GM19468 (cell line): ENCODE measurements at regions not wholly inside any gene's neighbourhood (a gene's known extent, or its start where the extent isn't known, plus 50 kb on each side); places are given as distances from the start of the nearest gene placed in this dataset.

Source experiments
- ATAC-seq: cut with Tn5 transposase; IDR thresholded peaks from one replicate; pipeline ENCODE4 v1.9.1; 2021; ENCODE audit warnings: mild to moderate bottlenecking, moderate library complexity, moderate number of reproducible peaks; ENCODE audit not compliant: unreplicated experiment; ENCODE audit errors: extremely low read depth

DNA sequence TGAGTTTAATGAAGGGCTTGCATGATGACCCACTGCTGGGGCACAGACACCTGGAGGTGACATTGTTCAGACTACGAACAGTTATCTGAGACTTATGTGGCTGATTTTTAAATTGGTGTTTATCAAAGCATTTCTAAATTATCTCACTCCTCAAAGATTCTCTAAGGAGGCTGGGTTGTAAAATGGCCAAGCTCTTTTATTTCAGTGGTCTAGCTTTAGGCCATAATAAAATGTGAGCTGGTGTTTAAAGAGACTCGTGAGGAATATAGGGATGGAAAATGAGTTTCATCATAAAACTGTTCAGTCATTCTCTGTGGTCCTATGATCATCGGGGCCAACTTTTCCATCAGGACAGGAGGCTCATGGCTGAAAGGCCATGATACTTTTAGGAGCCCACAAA, 93.4 kb downstream of the SPP2 start:
- ATAC-seq, result no peak

DNA sequence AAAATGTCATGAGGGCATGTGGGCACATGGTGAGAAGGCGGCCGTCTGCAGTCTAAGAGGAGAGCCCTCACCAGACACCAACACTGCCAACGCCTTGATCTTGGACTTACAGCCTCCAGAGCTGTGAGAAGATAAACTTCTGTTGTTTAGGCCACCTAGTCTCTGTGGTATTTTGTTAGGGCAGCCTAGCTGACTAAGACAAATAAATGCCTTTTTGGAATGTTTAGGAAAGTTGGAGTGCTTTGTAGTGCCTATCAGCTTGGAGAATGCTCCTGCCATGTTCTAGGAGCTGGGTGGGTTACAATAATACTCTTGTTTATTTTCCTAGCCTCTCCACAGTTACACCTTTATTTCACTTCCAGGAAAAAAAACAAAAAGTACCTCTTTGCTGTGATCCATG, 92.0 kb downstream of the SPP2 start:
- no peak for ATAC-seq

DNA sequence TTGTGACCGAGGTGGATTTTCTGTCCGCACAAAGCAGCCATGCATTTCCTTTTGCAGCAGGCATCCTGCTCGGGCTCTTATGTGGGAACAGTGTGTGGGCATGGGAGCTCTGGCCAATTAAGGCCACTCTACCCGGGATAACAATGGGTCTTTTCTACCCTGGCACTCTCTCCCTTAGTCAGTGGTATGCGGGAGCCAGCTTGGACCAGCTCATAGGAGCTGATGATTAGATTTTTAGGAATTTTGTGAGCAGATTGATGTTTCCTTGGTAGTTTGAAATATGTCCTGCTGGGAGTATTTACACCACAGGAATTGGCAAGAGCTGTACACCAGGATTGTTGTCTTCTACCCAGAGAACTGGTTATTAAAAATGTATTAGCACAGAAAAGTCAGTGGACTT, 89.3 kb downstream of the SPP2 start:
- no peak for ATAC-seq

DNA sequence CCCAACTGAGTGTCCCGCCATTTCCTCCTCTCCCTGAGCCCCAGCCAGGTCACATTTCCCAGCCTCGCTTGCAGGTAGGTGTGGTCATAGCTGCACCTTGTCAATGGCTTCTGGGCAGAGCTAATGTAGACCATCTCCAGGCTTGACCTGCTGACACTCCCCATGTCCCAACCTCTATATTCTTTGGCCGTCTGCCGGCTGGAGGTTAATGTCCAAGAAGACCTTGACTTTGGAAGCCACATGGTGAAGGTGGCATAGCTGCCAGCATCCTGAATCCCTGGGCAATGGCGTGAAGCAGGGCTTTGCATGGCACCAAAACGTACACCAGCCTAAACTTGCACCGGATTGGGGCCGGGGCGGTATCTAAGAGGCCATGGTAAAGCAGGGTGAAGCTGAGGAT, 88.3 kb downstream of the SPP2 start:
- no peak for ATAC-seq

DNA sequence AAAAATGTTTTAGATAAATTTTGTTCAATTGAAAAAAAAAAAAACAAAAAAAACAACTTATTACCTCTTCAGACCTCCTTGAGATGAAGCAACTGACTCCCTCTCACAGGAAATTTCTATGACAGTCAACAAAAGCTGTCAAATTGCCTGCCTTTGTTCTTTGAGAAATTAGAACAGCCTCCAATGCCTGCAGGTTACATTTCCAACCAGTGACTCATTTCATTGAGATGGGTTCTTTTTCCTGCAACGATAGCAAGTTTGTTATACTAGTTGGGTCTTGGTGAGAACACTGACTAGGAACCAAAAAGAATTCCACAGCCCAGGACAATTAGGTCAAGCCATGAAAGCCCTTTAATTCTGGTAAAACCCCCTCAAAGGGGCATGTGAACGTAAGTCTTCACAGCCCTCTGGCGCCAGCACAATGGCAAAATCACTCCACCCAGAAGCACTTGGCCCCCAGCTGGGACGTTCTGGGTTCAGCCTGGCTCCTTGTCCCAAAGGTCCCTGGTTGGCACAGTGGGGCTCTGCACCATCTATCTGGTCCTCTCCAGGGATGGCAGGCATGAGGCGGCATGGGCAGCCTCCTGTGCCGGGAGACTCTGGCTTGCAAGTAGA, 87.0 kb downstream of the SPP2 start:
- ATAC-seq, result no peak

DNA sequence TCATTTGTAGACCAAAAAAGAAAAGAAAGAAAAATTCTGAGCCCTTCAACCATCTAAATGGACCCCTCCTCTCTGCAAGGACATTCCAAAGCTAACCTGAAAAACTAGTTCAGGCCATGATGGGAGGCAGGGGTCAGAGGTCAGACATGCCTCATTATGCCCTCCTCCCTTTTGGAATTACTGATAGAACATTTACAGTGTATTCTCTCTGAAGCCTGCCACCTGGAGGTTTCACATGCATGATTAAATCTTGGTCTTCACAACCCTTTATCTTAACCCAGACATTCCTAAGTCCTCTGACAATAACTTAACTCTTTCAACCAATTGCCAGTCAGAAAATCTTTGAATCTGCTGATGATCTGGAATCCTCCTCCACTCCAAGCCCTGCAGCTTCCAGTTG, 86.0 kb downstream of the SPP2 start:
- ATAC-seq, result no peak

DNA sequence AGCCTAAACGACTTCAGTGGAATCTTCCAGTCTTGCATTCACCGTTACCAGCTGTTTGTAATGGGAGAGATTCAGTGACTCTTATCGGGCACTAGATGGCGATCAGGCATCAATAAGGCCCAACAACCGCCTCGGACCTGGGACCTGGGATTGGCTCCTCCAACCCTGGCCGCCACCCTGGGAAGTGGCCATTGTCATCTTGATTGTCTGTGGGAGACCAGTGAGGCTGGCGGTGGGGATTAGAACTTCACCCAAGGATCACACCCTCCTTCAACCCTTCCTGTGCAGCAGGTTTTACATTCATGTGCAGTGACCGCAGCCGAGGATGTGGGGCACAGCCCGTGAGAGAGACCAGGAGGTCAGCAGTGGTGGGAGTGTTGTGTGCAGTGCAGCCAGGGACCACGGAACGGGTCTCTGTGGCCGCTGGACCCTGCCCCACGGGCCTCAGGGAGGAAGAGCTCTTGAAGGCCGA, 85.3 kb downstream of the SPP2 start:
- ATAC-seq, result no peak

DNA sequence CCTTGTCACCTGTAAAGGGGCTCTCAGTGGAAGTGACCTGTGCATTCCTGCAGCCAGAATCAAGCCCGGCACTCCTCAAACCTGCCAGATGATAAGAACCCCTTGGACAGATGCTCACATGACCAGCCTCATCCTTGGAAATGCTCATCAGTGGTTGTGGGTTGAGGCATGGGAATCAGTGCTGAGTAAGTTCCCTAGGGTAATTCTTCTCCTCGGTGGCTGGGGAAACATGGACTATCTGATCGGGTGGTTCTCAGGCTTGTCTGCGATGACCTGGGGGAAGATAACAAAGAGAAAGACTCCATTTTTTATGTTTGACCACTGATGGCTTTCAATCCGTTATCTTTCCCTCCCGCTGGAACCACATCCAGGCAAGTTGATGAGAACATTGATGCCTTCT, 84.0 kb downstream of the SPP2 start:
- ATAC-seq, result no peak

DNA sequence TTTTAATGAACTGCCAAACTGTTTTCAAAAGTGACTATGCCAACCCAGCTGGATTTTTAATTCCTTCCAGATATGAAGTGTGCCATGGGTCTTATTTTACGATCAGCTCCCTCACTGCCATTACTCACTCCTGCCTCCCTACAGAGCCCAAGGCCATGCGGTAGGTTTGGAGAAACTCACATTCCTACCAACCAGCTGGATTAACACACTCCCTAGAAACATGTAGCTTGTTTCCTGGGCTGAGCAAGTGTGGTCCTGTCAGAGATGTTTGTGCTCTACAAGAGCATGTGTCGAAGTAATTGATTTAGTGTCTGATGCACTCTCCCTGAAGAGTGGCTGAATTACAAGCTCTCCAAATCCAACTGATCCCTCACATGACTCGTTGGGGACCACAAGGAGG, 82.5 kb downstream of the SPP2 start:
- no peak for ATAC-seq

DNA sequence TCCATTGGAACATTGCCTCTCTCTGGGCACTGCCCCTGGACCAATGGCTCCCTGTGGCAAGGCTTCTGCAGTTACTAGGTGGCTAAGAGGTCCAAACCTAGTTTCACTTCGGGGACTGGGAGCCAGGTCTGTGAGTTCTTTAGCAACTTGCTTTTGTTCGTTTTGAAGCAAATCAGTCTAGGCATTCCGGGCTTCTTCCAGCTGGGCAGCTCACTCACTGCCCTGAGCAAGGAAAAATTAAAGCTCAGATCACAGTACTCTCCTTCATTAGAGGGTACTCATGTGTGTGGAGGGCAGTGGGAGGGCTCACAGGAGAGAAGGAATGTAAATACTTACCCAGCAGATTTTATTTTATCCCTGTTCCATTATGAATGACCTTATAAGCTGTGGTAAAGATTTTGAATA, 80.3 kb downstream of the SPP2 start:
- ATAC-seq, result no peak

DNA sequence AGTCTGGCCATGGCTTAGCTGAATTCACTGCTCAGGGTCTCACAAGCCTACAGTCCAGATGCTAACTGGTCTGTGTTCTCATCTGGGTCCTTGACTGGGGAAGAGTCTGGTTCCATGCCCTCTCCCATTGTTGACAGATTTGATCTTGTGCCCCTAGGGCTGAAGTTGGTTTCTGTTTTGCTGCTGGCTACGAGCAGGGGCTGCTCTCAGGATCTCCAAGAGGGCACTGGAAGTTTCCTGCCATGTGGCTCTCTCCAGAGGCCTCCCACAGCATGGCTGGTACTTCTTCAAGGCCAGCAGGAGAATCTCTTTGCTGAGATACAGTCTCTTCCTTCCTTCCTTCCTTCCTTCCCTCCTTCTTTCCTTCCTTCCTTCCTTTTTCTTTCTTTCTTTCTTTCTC, 78.1 kb downstream of the SPP2 start:
- ATAC-seq, result no peak
